Thymus (tissue), 11 donors: ENCODE measurements at regions not wholly inside any gene's neighbourhood (a gene's known extent, or its start where the extent isn't known, plus 50 kb on each side); places are given as distances from the start of the nearest gene placed in this dataset.
A peak's percentile ranks its signal among the peaks of the same experiment; 100 is the strongest.
"Not testable (repeated sequence)": the region's sequence is repeated elsewhere in the genome, so short reads cannot be mapped to it uniquely, and the experiment has no call there.

Experiments used
- DNase-seq, 9 donors: peaks; one replicate each; pipeline ENCODE4 v3.0.0-alpha.2; 2013; ENCODE audit warnings: low spot score in 9 of 9, low read depth in 6 of 9, missing footprints in 1 of 9
- H3K27ac ChIP-seq, 2 donors: one replicate each; pipeline ENCODE4 v1.5.1; 2013; ENCODE audit warnings: control low read depth in 1 of 2, low read depth in 1 of 2, low read length in 1 of 2, mild to moderate bottlenecking in 1 of 2, moderate library complexity in 1 of 2
- H3K27me3 ChIP-seq, 2 donors: one replicate each; pipeline ENCODE4 v1.5.1; 2013; ENCODE audit warnings: low read length in 1 of 2; ENCODE audit not compliant: control insufficient read depth in 2 of 2, insufficient read depth in 1 of 2
- H3K36me3 ChIP-seq, 2 donors: one replicate each; pipeline ENCODE4 v1.5.1; 2013; ENCODE audit warnings: low read length in 1 of 2, mild to moderate bottlenecking in 1 of 2, moderate library complexity in 1 of 2; ENCODE audit not compliant: control insufficient read depth in 2 of 2, insufficient read depth in 2 of 2
- H3K4me1 ChIP-seq, 2 donors: one replicate each; pipeline ENCODE4 v1.5.1; 2013; ENCODE audit warnings: low read length in 2 of 2; ENCODE audit not compliant: control insufficient read depth in 2 of 2, insufficient read depth in 2 of 2
- H3K4me3 ChIP-seq, 2 donors: one replicate each; pipeline ENCODE4 v1.5.1; 2013; ENCODE audit warnings: low read length in 2 of 2, control low read depth in 1 of 2, mild to moderate bottlenecking in 1 of 2
- H3K9me3 ChIP-seq, 2 donors: one replicate each; pipeline ENCODE4 v1.5.1; 2013; ENCODE audit warnings: low read length in 1 of 2, mild to moderate bottlenecking in 1 of 2; ENCODE audit not compliant: control insufficient read depth in 2 of 2, insufficient read depth in 1 of 2
- WGBS: extraction: QIAGEN DNeasy Blood & Tissue Kit; methylation state at CpG from one replicate; pipeline ENCODE4 v1.1.7; 2013; 5-methylcytosine and 5-hydroxymethylcytosine counted together
- donor health status: healthy.

GRCh38 chr12:94844452-94844851, 159.0 kb downstream of the NDUFA12 start:
- no peak for DNase-seq
- H3K9me3 ChIP-seq = peaks cover 0 to 3% of the 10 kb centered on the region in 2 donors
- H3K4me1 ChIP-seq = no peaks in the 10 kb centered on the region
- H3K27me3 ChIP-seq = peaks cover 0 to 4% of the 10 kb centered on the region in 2 donors
- no peaks in the 10 kb centered on the region for H3K36me3 ChIP-seq
- H3K4me3 ChIP-seq = no peak overlapping the region
- no peak overlapping the region for H3K27ac ChIP-seq
- 97% methylated on average over 3 of the region's 3 CpGs for WGBS

GRCh38 chr12:94841904-94842610, 161.4 kb downstream of the NDUFA12 start:
- Histone ChIP-seq H3K9me3 (peaks cover 0 to 3% of the 10 kb centered on the region in 2 donors), H3K27ac (no peak overlapping the region), H3K36me3 (no peaks in the 10 kb centered on the region), H3K27me3 (peaks cover 0 to 4% of the 10 kb centered on the region in 2 donors), H3K4me3 (no peak overlapping the region), H3K4me1 (no peaks in the 10 kb centered on the region)
- WGBS = 88% methylated on average over 5 of the region's 5 CpGs
- no peak for DNase-seq

- no peaks in the 10 kb centered on the region for H3K4me1 ChIP-seq
- WGBS = 92% methylated on average over 3 of the region's 3 CpGs
- H3K4me3 ChIP-seq = no peak overlapping the region
- no peak for DNase-seq
- H3K27ac ChIP-seq = no peak overlapping the region
- H3K36me3 ChIP-seq = no peaks in the 10 kb centered on the region
- peaks cover 0 to 4% of the 10 kb centered on the region in 2 donors for H3K27me3 ChIP-seq
- H3K9me3 ChIP-seq = peaks cover 0 to 3% of the 10 kb centered on the region in 2 donors
Measured at GRCh38 chr12:94841177-94841576, 162.3 kb downstream of the NDUFA12 start.

- 98% methylated on average over 5 of the region's 5 CpGs for WGBS
- no peaks in the 10 kb centered on the region for H3K36me3 ChIP-seq
- peaks cover 0 to 2% of the 10 kb centered on the region in 2 donors for H3K27me3 ChIP-seq
- H3K27ac ChIP-seq = no peak overlapping the region
- no peaks in the 10 kb centered on the region for H3K9me3 ChIP-seq
- DNase-seq = no peak
- H3K4me1 ChIP-seq = no peaks in the 10 kb centered on the region
- H3K4me3 ChIP-seq = no peak overlapping the region
Measured at GRCh38 chr12:94839347-94839746, 164.2 kb downstream of the NDUFA12 start.

GRCh38 chr12:94836952-94837670, 166.4 kb downstream of the NDUFA12 start:
- H3K9me3 ChIP-seq, H3K36me3 ChIP-seq, H3K4me1 ChIP-seq, DNase-seq, H3K27me3 ChIP-seq, H3K4me3 ChIP-seq, H3K27ac ChIP-seq: not testable (repeated sequence)
- WGBS = 97% methylated on average over 13 of the region's 13 CpGs

- WGBS = 97% methylated on average over 14 of the region's 14 CpGs
- peaks cover 0 to 2% of the 10 kb centered on the region in 2 donors for H3K27me3 ChIP-seq
- no peak overlapping the region for H3K27ac ChIP-seq
- no peak for DNase-seq
- peaks cover 14 to 17% of the 10 kb centered on the region in 2 donors for H3K4me1 ChIP-seq
- H3K4me3 ChIP-seq = no peak overlapping the region
- H3K36me3 ChIP-seq = no peaks in the 10 kb centered on the region
- no peaks in the 10 kb centered on the region for H3K9me3 ChIP-seq
Measured at GRCh38 chr12:94834036-94834625, 169.4 kb downstream of the NDUFA12 start.

- no peak for DNase-seq
- no peak overlapping the region for H3K27ac ChIP-seq
- no peaks in the 10 kb centered on the region for H3K27me3 ChIP-seq
- 91% methylated on average over 15 of the region's 15 CpGs for WGBS
- H3K9me3 ChIP-seq = no peaks in the 10 kb centered on the region
- H3K36me3 ChIP-seq = no peaks in the 10 kb centered on the region
- no peak overlapping the region for H3K4me3 ChIP-seq
- peaks cover 14 to 17% of the 10 kb centered on the region in 2 donors for H3K4me1 ChIP-seq
Measured at GRCh38 chr12:94832780-94833681, 170.5 kb downstream of the NDUFA12 start.

- 96% methylated on average over 3 of the region's 3 CpGs for WGBS
- H3K9me3 ChIP-seq = no peaks in the 10 kb centered on the region
- no peaks in the 10 kb centered on the region for H3K36me3 ChIP-seq
- peaks cover 14 to 17% of the 10 kb centered on the region in 2 donors for H3K4me1 ChIP-seq
- H3K27me3 ChIP-seq = no peaks in the 10 kb centered on the region
- H3K27ac ChIP-seq = peak overlapping the region; percentile 88 to 92
- no peak for DNase-seq
- H3K4me3 ChIP-seq = no peak overlapping the region
Measured at GRCh38 chr12:94832105-94832504, 171.4 kb downstream of the NDUFA12 start.
